ENCODE measurements at regions not wholly inside any gene's neighbourhood (a gene's known extent, or its start where the extent isn't known, plus 50 kb on each side); places are given as distances from the start of the nearest gene placed in this dataset.

GRCh38 chr4:123319639-123320038 is 77.0 kb upstream of the SPRY1 start:
- no peak for TF ChIP-seq CTCF (IDR thresholded peaks at IDR 0.05)
- TF ChIP-seq POLR2A (IDR thresholded peaks at IDR 0.05), result no peak
